HepG2 (cell line): ENCODE measurements at regions not wholly inside any gene's neighbourhood (a gene's known extent, or its start where the extent isn't known, plus 50 kb on each side); places are given as distances from the start of the nearest gene placed in this dataset.

Source experiments
- ARID5B ChIP-seq: IDR thresholded peaks from 2 replicates; pipeline ENCODE4 v1.4.0; 2020; ENCODE audit warnings: mild to moderate bottlenecking, missing genetic modification reagents
- HMGXB4 ChIP-seq, 2 experiments: sonication (generic) in 1 of 2; formaldehyde crosslinking in 1 of 2; IDR thresholded peaks; 2 replicates each; pipeline versions ENCODE4 v1.4.0 to v1.6.1; 2018 to 2020; ENCODE audit warnings: missing genetic modification reagents in 2 of 2, borderline replicate concordance in 1 of 2, low read depth in 1 of 2, mild to moderate bottlenecking in 1 of 2, missing biosample characterization in 1 of 2
- NFKB2 ChIP-seq: sonication (generic); formaldehyde crosslinking; IDR thresholded peaks from 2 replicates; pipeline ENCODE4 v1.4.0; 2020; ENCODE audit warnings: missing genetic modification reagents, borderline replicate concordance
- PITX1 ChIP-seq: sonication (generic); formaldehyde crosslinking; IDR thresholded peaks from 2 replicates; pipeline ENCODE4 v1.5.1; 2020; ENCODE audit warnings: mild to moderate bottlenecking, missing genetic modification reagents
- TCF7 ChIP-seq: sonication (generic); IDR thresholded peaks from 2 replicates; pipeline ENCODE4 v1.6.1; 2016; ENCODE audit warnings: antibody characterized with exemption, low read depth
- ZBTB10 ChIP-seq: sonication (generic); formaldehyde crosslinking; IDR thresholded peaks from 2 replicates; pipeline ENCODE4 v1.4.0; 2020; ENCODE audit warnings: missing genetic modification reagents, borderline replicate concordance
- ZNF318 ChIP-seq: sonication (generic); formaldehyde crosslinking; IDR thresholded peaks from 2 replicates; pipeline ENCODE4 v1.4.0; 2020; ENCODE audit warnings: mild to moderate bottlenecking, missing genetic modification reagents
- ZNF784 ChIP-seq: sonication (generic); formaldehyde crosslinking; IDR thresholded peaks from 2 replicates; pipeline ENCODE4 v1.5.1; 2020; ENCODE audit warnings: missing genetic modification reagents, mild to moderate bottlenecking, borderline replicate concordance

- TF ChIP-seq HMGXB4 (CRISPR knock-in tag; IDR thresholded peaks at IDR 0.05; ENCODE audit: borderline replicate concordance in 1 of 2, low read depth in 1 of 2) = no peak
- TF ChIP-seq TCF7 = no peak
- no peak for TF ChIP-seq PITX1 (CRISPR knock-in tag)
- no peak for TF ChIP-seq ZNF784 (CRISPR knock-in tag)
- 0 out of 2 replicates have a peak, but pooled peaks have one; percentile 43 for TF ChIP-seq ZNF318 (CRISPR knock-in tag)
- no peak for TF ChIP-seq ZBTB10 (CRISPR knock-in tag)
- TF ChIP-seq ARID5B = peak; percentile 62
- peak; percentile 32; the same call in 1 of the 2 replicates for TF ChIP-seq NFKB2
These were observed 156.9 kb upstream of the ITGA6 start (continued) for GRCh38 chr2:172270278-172271079.
